ENCODE measurements at regions not wholly inside any gene's neighbourhood (a gene's known extent, or its start where the extent isn't known, plus 50 kb on each side); places are given as distances from the start of the nearest gene placed in this dataset.
"Not testable (repeated sequence)": the region's sequence is repeated elsewhere in the genome, so short reads cannot be mapped to it uniquely, and the experiment has no call there.

GRCh38 chr11:13782390-13783075, 114.1 kb downstream of the FAR1 start:
- Mint-ChIP-seq H3K4me3 (no peak overlapping the region), H3K27ac (no peak overlapping the region), H3K9me3 (no peaks in the 10 kb centered on the region), H3K4me1 (peaks cover 7% of the 10 kb centered on the region), H3K36me3 (no peaks in the 10 kb centered on the region), H3K27me3 (no peaks in the 10 kb centered on the region)

- Mint-ChIP-seq H3K9me3 (no peaks in the 10 kb centered on the region), H3K27me3 (no peaks in the 10 kb centered on the region), H3K36me3 (no peaks in the 10 kb centered on the region), H3K4me1 (no peaks in the 10 kb centered on the region), H3K27ac (no peak overlapping the region), H3K4me3 (no peak overlapping the region)
Measured at GRCh38 chr11:13784441-13784840, 116.0 kb downstream of the FAR1 start.

- Mint-ChIP-seq H3K4me1 (no peaks in the 10 kb centered on the region), H3K27me3 (no peaks in the 10 kb centered on the region), H3K9me3 (no peaks in the 10 kb centered on the region), H3K36me3 (no peaks in the 10 kb centered on the region), H3K27ac (no peak overlapping the region), H3K4me3 (no peak overlapping the region)
Measured at GRCh38 chr11:13784855-13785254, 116.4 kb downstream of the FAR1 start.

- H3K4me1 Mint-ChIP-seq: no peaks in the 10 kb centered on the region
- no peak overlapping the region for H3K27ac Mint-ChIP-seq
- no peaks in the 10 kb centered on the region for H3K9me3 Mint-ChIP-seq
- H3K36me3 Mint-ChIP-seq: no peaks in the 10 kb centered on the region
- no peak overlapping the region for H3K4me3 Mint-ChIP-seq
- H3K27me3 Mint-ChIP-seq: no peaks in the 10 kb centered on the region
Measured at GRCh38 chr11:13786688-13787087, 118.2 kb downstream of the FAR1 start.

GRCh38 chr11:13797616-13798015, 129.1 kb downstream of the FAR1 start:
- not testable (repeated sequence) for H3K27ac Mint-ChIP-seq, H3K4me3 Mint-ChIP-seq, H3K27me3 Mint-ChIP-seq, H3K36me3 Mint-ChIP-seq, H3K4me1 Mint-ChIP-seq
- peaks cover 14% of the 10 kb centered on the region for H3K9me3 Mint-ChIP-seq

GRCh38 chr11:13800901-13801300, 132.4 kb downstream of the FAR1 start:
- no peak overlapping the region for H3K4me3 Mint-ChIP-seq

GRCh38 chr11:13818325-13818724, 144.2 kb upstream of the SPON1 start:
- no peaks in the 10 kb centered on the region for H3K4me1 Mint-ChIP-seq
- H3K36me3 Mint-ChIP-seq: peaks cover 4% of the 10 kb centered on the region
- no peak overlapping the region for H3K4me3 Mint-ChIP-seq
- H3K27me3 Mint-ChIP-seq: no peaks in the 10 kb centered on the region
- H3K27ac Mint-ChIP-seq: no peak overlapping the region
- H3K9me3 Mint-ChIP-seq: peaks cover 8% of the 10 kb centered on the region

More at GRCh38 chr11:13800901-13801300, 132.4 kb downstream of the FAR1 start:
- Mint-ChIP-seq H3K27me3 (no peaks in the 10 kb centered on the region), H3K27ac (no peak overlapping the region), H3K4me1 (no peaks in the 10 kb centered on the region), H3K36me3 (peaks cover 4% of the 10 kb centered on the region), H3K9me3 (peaks cover 14% of the 10 kb centered on the region)

GRCh38 chr11:13826505-13827278, 135.8 kb upstream of the SPON1 start:
- H3K27ac Mint-ChIP-seq: no peak overlapping the region
- peaks cover 6% of the 10 kb centered on the region for H3K9me3 Mint-ChIP-seq

GRCh38 chr11:13831696-13832095, 130.8 kb upstream of the SPON1 start:
- H3K27me3 Mint-ChIP-seq: peaks cover 2% of the 10 kb centered on the region
- H3K4me3 Mint-ChIP-seq: no peak overlapping the region
- peaks cover 6% of the 10 kb centered on the region for H3K9me3 Mint-ChIP-seq
- H3K36me3 Mint-ChIP-seq: peaks cover 6% of the 10 kb centered on the region
- peaks cover 6% of the 10 kb centered on the region for H3K4me1 Mint-ChIP-seq
- no peak overlapping the region for H3K27ac Mint-ChIP-seq

More at GRCh38 chr11:13826505-13827278, 135.8 kb upstream of the SPON1 start:
- Mint-ChIP-seq H3K27me3 (peaks cover 2% of the 10 kb centered on the region), H3K4me3 (no peak overlapping the region), H3K4me1 (no peaks in the 10 kb centered on the region), H3K36me3 (peaks cover 2% of the 10 kb centered on the region)

GRCh38 chr11:13834463-13834862, 128.1 kb upstream of the SPON1 start:
- Mint-ChIP-seq H3K4me1 (peaks cover 19% of the 10 kb centered on the region), H3K27me3 (peaks cover 2% of the 10 kb centered on the region), H3K27ac (no peak overlapping the region)

GRCh38 chr11:13836666-13837065, 125.9 kb upstream of the SPON1 start:
- Mint-ChIP-seq H3K27ac (no peak overlapping the region), H3K27me3 (no peaks in the 10 kb centered on the region), H3K9me3 (no peaks in the 10 kb centered on the region), H3K4me3 (no peak overlapping the region), H3K4me1 (peaks cover 19% of the 10 kb centered on the region), H3K36me3 (peaks cover 5% of the 10 kb centered on the region)

More at GRCh38 chr11:13834463-13834862, 128.1 kb upstream of the SPON1 start:
- Mint-ChIP-seq H3K4me3 (no peak overlapping the region), H3K9me3 (peaks cover 6% of the 10 kb centered on the region), H3K36me3 (peaks cover 6% of the 10 kb centered on the region)

GRCh38 chr11:13837286-13837685, 125.2 kb upstream of the SPON1 start:
- peaks cover 19% of the 10 kb centered on the region for H3K4me1 Mint-ChIP-seq
- peaks cover 5% of the 10 kb centered on the region for H3K36me3 Mint-ChIP-seq
- H3K27me3 Mint-ChIP-seq: no peaks in the 10 kb centered on the region
- H3K27ac Mint-ChIP-seq: no peak overlapping the region
- no peaks in the 10 kb centered on the region for H3K9me3 Mint-ChIP-seq
- no peak overlapping the region for H3K4me3 Mint-ChIP-seq

- Mint-ChIP-seq H3K9me3 (no peaks in the 10 kb centered on the region), H3K27ac (no peak overlapping the region), H3K4me3 (no peak overlapping the region)
Measured at GRCh38 chr11:13841393-13841792, 121.1 kb upstream of the SPON1 start.

GRCh38 chr11:13848031-13848430, 114.5 kb upstream of the SPON1 start:
- H3K36me3 Mint-ChIP-seq: no peaks in the 10 kb centered on the region
- H3K9me3 Mint-ChIP-seq: no peaks in the 10 kb centered on the region
- H3K4me3 Mint-ChIP-seq: no peak overlapping the region

More at GRCh38 chr11:13841393-13841792, 121.1 kb upstream of the SPON1 start:
- H3K36me3 Mint-ChIP-seq: peaks cover 2% of the 10 kb centered on the region
- peaks cover 15% of the 10 kb centered on the region for H3K4me1 Mint-ChIP-seq
- no peaks in the 10 kb centered on the region for H3K27me3 Mint-ChIP-seq

GRCh38 chr11:13850231-13851005, 112.1 kb upstream of the SPON1 start:
- Mint-ChIP-seq H3K36me3 (no peaks in the 10 kb centered on the region), H3K27me3 (no peaks in the 10 kb centered on the region), H3K4me3 (no peak overlapping the region), H3K27ac (no peak overlapping the region), H3K4me1 (peaks cover 14% of the 10 kb centered on the region), H3K9me3 (no peaks in the 10 kb centered on the region)

More at GRCh38 chr11:13848031-13848430, 114.5 kb upstream of the SPON1 start:
- Mint-ChIP-seq H3K4me1 (peaks cover 14% of the 10 kb centered on the region), H3K27me3 (no peaks in the 10 kb centered on the region), H3K27ac (no peak overlapping the region)
